Mammary epithelial cell (primary cell): ENCODE measurements at regions not wholly inside any gene's neighbourhood (a gene's known extent, or its start where the extent isn't known, plus 50 kb on each side); places are given as distances from the start of the nearest gene placed in this dataset.

Experiments
- CTCF ChIP-seq, 2 donors: IDR thresholded peaks in 1 of 2; conservative IDR thresholded peaks in 1 of 2; 2 replicates each; pipeline ENCODE4 v1.5.1; 2011 to 2012; ENCODE audit warnings: inconsistent platforms in 2 of 2, low read length in 2 of 2, mild to moderate bottlenecking in 2 of 2, control low read depth in 1 of 2, low read depth in 1 of 2; ENCODE audit not compliant: insufficient read depth in 1 of 2; ENCODE audit errors: extremely low read depth in 1 of 2
- EZH2 ChIP-seq: IDR thresholded peaks from 2 replicates; pipeline ENCODE4 v1.6.1; 2012; ENCODE audit warnings: low read length, inconsistent platforms, borderline replicate concordance

- TF ChIP-seq CTCF (conservative IDR thresholded peaks at IDR 0.05 in 1 of 2, IDR thresholded peaks at IDR 0.05 in 1 of 2; ENCODE audit: extremely low read depth in 1 of 2, insufficient read depth in 1 of 2, low read depth in 1 of 2, low read length in 2 of 2) (no peak), EZH2 (no peak)
Measured at GRCh38 chr3:164224126-164224525, 854.2 kb downstream of the SI start.
